HG03521 (cell line): ENCODE measurements at regions not wholly inside any gene's neighbourhood (a gene's known extent, or its start where the extent isn't known, plus 50 kb on each side); places are given as distances from the start of the nearest gene placed in this dataset.

Experiments
- ATAC-seq: cut with Tn5 transposase; IDR thresholded peaks from one replicate; pipeline ENCODE4 v1.9.1; 2021; ENCODE audit warnings: mild to moderate bottlenecking, moderate library complexity; ENCODE audit not compliant: unreplicated experiment

DNA sequence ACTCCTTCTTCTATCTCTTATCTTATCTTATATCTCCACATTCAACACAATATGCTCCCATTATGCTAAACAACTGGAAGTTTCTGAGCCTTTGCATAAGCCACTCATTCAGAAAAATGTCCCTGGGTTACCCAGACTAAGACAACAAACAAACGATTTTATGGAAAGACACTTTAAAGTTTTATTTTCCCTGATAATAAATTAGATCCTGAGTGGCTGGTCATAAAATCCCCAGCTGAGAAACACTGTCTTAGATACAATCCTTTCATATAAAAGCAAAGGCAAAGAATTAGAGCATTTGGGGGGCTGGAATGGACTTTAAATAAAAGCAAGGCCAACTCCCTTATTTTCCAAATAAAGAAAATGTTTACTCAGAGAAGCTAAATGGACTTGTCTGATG lies 322.3 kb downstream of the GBE1 start:
- ATAC-seq = no peak

DNA sequence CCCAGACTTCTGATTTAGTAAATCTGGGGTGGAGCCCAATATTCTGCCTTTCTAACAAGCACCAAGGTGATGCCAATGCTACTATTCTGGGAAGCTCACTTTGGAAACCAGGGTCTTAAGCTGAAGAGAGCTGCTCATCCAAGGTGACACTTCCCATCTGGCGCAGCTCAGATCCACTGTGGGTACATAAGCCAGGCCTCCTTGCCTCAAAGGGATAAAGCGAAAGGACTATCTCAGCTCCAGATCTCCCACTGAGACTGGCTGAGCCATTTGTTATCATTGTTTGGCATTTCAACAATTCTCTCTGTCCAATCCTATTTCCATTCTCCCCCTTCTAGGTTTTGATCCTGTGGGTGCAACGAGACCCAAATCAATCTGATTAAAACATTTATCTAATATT lies 323.8 kb downstream of the GBE1 start:
- ATAC-seq = no peak

DNA sequence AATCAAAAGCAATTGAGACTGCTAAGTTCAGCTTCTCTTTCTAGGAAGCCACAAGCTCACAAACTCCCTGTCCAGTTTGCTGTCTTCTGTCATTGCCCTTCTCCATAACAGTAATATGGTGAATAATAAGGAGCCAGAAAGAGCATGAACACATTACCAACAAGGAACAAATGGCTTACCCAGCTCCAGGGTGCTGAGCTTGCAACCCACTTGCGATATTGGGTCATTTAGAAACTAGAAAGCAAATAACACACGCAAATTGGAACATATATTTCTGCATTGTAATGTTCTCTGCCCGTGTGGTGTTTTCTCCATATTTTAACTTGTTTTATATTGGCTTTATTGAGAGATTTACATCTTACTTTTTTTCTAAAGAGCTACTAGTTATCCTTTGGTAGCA lies 325.3 kb downstream of the GBE1 start:
- no peak for ATAC-seq

DNA sequence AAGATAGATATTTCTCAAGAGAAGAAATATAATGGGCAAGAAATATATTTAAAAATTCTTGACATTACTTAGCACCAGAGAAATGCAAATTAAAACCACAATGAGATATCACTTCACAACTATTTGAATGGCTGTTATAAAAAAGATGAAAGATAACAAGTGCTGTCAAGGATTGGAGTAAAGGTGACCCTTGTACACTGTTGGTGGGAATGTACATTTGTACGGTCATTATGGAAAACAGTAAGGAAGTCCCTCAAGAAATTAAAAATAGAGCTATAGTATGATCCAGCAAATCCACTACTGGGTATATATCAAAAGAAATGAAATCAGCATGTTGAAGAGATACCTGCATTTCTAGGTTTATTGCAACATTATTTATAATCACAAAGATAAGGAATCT lies 326.4 kb downstream of the GBE1 start:
- no peak for ATAC-seq

DNA sequence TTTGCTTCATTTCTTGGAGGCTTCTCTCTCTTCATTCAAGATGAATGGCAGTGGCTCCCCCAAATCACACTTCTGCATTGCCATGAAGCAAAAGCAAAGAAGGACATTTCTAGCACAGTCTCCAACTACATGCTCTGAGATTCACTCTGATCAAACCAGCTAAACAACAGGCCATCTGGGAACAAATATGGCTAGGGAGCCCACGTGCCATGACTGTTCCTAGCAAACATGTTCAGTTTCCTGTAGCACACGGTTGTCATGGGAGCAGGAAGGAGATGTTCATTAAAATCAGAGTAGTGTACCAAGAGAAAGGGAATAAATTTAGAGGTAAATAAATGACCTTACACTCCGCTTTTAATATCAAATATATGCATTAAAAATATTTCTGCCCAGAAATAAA lies 327.3 kb downstream of the GBE1 start:
- no peak for ATAC-seq

DNA sequence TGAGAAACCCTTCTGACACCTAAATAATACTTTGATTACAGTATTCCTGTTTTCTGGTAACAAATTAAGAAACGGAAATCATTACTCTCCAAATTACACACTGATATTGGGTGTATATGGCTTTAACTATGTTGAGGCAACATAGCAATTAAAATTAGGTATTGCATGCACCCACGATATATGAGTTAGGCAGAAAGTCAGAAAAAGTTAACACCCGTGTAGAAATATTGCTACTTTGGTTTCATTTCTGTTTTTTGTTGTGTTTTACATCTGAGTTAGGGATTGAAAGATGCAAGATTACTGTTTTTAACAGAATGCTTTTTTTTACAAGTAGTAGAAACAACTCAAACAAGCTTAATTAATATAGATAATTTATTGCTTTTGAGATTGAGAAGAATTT lies 327.8 kb downstream of the GBE1 start:
- ATAC-seq = no peak

DNA sequence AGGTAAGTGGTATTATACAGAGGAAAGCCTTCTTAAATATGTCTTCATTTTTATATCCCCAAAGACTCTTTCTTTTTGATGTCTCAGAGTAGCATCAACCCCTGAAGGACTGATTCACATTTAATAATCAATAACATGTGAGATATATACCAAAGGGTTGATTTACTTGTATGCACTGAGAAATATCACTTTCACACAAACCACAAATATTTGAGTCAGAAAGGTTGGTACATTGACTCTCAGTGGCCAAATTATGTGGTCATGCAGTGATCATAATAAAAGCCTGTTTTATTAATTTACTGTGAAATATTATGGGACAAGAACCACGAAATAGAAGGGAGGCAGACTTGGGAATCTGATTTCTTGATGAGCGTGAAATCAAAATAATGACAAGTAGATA lies 329.0 kb downstream of the GBE1 start:
- no peak for ATAC-seq

DNA sequence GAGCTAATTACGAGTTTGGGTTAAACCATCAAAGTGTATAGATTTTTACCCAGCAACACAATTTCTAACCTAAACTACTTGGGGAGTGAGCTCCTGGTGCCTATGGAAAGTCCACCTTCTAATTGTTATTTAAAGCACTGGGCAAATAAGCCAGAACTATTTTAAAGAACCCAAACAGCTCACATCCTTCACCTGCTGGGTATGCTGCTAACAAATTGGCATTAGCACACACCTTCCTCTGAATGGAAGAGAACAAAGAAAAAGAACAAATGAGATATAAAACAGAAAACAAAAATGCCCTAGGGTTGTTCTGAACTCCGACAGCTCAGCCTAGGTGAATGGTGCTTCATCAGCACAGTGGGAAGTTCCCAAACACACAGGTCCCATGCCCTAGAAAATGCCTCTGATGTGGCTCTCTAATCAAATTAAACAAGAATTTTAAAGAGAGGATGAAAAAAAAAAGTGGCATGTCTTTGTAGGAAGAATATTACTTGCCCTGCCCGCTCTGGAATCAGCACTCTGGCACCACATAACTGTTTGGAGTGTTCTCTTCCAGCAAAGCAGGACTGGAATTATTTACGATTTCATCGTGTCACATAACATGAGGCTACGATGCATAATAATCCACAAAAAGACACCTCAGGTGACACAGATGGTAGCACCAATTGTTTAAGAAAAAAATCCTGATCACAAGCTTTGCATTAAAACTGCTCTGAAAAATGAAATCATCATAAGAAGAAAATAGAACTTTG lies 334.4 kb downstream of the GBE1 start:
- ATAC-seq = no peak

DNA sequence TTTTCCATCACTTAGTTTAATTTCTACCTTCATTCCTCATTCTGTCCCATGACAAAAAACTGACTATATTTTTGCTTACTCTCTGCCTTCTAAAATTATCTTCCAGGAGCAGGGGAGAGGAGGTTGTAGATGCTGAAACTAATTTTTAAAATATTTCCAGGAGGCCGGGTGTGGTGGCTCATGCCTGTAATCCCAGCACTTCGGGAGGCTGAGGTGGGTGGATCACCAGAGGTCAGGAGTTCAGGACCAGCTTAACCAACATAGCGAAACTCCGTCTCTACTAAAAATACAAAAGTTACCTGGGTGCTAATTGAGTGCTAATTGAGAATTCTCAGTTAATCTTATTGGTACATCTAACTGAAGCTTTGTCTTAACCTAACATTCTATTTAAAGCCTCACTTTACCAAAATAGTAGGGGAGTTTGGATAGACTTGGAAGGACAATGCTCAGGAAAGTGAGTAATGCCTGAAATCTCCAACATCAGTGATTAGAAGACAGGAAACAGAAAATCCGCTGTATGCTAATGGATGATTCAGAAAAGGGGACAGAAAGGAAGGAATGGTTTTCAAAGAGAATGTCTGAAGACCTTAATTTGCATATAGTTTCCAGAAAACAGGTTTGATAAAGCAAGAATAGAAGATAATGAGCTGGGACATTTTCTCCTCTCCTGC lies 336.1 kb downstream of the GBE1 start:
- no peak for ATAC-seq

DNA sequence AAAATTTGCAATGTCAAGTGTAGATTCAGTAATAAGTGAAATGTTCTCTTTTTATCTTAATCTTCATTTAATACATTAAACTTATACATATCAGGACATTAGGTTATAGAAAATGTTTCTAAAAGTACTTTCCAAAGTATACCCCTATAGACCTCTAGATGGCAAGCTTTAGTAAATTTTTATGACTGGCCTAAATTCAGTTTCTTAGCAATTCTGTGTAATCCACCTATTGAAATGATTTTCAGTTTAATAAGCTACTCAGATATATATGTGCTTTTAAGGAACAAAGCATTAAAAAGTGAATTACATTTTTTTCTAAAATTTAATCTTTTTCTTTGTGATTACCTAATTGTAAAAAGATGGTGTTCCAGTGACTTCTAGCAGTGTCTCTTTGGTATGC lies 342.2 kb downstream of the GBE1 start:
- ATAC-seq = no peak

DNA sequence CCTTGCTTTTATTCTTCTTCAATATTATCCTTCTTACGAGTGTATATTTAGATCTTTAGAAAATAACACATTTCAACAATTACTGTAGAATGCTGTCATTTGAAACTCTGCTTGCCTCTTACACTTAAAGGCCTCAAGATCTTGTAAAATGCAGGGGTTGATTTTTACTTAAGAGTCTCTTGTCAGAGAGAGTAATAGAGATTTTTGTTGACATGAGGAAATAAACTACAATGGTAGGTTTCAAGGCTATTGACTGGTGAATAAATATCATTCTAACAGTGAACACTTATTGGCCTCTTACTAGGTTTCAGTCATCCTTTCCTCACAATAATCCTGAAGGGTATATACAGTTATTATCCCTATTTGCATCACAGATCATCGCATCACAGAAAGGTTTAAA lies 344.6 kb downstream of the GBE1 start:
- ATAC-seq = no peak

DNA sequence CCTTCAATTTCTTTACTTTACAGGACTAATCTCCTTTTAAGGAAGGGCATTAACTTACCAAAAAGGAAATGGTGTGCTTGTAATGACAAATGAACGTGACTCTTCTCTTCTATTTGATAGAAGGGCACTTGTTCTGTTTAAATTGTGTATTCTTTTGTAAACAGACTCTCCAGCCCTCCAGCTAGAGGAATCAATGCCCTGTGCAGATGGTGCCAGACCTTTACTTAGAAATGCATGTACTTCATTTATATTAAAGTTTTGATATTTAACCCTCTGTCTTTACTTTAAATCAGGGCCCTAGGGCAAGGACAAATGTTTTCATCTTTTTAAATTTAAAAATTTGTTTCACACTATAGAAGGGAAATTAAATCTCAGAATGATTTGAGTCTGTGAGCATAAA lies 355.1 kb downstream of the GBE1 start:
- ATAC-seq = no peak

DNA sequence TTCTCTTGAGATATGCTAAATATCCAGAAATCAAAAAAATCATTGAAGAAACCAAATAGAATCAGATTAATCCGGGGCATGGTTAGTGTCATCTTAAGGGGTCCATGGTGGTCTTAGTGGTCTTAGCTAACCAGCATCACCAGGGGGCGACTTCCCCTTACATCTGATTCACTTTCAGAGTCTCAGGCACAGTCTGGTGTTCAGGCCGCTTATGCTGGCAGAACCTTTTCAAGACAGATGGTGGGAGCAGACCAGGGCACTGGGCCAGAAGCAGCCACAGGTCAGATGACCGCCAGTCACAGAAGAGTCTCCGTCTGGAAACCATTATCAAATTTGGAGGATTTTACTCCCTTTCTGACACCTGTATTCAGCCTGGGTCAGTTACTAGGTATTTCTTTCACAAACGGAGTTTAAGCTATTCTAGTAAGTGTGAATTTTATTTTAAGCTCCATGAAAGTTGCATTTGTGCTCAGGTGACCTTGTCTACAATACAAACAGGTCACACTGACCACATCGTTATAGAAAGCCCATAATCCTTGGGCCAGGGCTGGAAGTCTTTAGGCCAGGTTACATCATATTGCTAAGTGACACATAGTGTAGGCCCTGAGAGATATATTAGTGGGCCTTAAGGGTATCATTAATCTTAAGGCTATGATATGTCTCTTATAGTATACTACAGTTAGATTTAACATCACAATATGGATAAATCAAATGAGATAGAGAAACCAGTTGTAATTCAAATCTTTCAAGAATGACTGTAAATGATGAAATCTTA lies 365.5 kb downstream of the GBE1 start:
- ATAC-seq = no peak

DNA sequence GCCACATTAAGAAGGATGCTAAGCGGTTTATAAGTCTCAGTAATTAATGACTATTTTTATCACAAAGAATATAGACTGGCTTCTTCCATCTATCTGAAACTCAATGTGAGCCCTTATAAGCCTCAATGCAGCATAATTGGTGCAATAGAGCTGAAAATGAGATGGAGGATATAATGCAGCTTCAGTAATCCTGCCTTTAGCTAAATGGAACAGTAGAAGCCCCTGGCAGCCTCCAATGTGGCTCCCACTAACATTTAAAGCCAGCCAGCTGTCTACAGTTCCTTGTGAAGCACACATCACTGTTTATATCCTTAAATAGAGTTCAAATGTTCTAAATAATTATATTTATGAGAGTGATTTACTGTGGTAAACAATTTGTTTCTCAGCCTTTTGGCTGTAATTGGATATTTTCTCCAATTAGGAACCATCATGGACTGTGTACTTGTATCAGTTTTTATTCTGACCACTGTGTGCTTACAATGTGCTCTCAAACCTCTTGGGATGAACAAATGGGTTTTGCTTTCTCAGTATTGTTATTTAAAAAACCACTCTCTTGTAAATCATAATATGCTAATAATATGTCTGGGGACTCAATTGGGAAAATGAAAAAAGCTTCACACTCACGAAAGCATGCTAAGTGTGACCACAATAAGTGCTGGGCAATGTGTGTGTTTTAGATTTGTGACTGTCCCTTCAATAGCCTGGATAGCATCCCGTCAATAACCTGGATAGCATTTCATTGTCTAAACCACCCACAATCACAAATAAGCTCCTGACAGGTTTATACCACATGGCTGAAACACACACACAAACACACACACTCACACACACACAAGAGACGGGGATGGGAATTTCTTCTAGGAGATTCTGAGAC lies 366.6 kb downstream of the GBE1 start:
- no peak for ATAC-seq

DNA sequence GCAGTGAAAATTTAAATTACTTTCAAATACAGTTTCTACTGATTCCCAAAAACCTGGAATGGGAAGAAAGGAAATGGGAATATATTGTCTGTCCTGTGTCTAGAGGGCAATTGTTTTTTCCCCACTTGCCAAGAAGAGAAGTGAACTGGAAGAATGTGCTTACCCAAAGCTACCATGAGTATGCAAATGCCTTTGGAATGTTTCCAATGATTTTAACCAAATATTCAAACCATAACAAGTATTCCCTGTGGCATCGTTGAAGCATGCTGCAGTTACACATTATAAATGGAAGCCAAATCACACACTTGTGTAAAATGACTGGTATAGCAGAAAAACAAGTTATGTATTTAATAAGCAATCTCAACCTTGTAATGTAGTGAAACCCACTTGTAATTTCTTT lies 368.2 kb downstream of the GBE1 start:
- no peak for ATAC-seq

DNA sequence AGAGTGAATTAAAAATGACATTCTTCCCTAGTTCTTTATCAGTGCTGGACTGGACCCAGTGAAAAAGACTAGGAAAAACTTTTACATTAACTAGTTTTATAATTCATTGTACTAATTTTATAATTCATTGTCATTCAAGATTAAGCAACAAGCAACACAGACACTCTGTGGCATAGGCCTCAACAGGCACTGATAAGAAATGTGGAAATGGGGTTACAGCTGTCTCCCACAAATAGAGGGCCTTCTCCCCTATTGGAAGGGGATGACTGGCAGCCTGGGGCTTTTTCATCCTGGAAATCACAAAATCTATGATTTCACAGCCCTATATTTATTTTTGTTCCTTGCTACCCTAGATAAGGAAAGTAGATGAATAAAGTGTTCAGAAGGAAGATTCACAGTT lies 370.6 kb downstream of the GBE1 start:
- ATAC-seq = no peak

DNA sequence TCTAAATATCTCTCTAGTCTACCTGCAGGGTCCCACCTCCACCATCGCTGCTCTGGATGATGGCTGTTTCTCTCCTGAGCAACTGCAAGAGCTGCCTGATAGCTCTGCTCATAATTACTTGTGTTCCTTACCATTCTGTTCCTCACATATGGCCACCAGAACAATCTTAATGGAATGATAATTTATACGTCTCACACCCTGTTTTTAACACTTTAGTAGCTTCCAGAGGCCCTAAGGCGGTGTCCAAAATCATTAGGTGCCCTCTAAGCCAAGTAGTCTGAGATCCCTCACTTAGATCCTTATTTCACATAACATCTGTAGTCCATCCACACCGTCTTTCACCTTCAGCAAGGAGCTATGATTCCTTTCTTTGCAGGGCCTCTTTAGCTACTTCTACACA lies 373.3 kb downstream of the GBE1 start:
- no peak for ATAC-seq

DNA sequence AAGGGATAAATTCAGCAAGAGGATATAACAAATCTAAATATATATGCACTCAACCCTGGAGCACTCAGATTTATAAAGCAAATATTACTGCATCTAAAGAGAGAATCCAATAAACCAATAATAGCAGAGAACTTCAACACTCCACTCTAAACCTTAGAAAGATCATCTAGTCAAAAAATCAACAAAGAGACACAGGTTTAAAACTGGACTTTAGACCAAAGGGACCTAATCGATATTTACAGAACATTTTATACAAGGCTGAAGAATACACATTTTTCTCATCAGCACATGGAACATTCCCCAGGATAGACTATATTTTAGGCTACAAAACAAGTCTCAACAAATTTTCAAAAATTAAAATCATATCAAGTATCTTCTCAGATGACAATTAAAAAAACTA lies 379.0 kb downstream of the GBE1 start:
- no peak for ATAC-seq

DNA sequence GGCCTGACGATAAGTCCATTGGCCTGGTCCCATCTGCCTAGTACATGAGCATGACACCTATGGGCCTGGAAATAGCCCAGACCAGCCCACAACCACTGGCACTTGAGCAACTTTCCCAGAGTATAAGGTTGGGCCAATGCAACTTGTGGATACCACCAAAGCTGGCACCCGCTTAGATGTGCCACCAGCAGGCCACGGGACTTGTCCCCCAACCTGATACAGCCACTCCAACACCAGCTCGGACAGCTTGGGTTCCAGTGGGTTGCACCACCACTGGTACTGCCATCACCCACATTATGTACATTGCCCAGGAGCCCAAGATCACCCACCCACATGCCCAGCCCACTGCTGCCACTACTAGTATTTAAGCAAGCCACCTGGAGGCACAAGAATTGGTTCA lies 381.2 kb downstream of the GBE1 start:
- ATAC-seq = no peak

DNA sequence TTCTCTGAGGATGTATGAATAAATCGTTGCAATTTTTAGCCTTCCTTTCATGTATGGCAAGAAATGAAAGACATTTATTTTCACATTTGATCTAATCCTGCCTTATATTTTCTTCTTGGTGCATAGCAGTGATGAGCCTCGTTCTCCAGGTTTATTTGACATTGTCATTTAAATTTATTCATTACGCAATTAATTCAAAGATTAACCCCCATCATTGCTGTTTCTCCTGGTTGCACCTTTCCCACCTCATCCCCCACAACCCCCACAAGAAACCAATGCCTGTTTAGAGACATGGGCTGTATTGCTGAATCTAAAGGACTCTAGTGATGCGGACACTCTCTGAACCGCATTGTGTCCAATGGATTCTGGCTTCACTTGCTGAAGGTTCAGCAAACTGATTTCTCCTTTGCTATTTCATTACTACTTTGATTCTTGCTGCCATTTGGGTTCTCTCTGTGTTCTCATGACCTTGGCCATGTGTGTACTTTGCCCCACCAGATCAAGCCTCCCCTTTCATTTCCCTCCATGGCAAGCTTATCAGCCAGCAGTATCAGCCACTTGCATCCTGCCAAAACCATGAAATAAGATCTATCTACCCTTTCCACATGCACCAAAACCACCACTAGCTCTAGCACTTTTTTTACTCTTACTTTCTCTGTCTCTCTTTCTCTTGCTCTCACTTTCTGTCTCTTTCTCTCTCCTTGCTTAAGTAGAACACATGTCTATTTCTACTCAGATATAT lies 382.7 kb downstream of the GBE1 start:
- no peak for ATAC-seq
